RKO (cell line): ENCODE measurements at regions not wholly inside any gene's neighbourhood (a gene's known extent, or its start where the extent isn't known, plus 50 kb on each side); places are given as distances from the start of the nearest gene placed in this dataset.
"Not testable (repeated sequence)": the region's sequence is repeated elsewhere in the genome, so short reads cannot be mapped to it uniquely, and the experiment has no call there.

Experiments used
- DNase-seq: peaks from one replicate; pipeline ENCODE4 v3.0.0-alpha.2; 2016; ENCODE audit warnings: low spot score

GRCh38 chr20:63145156-63145555 is 70.8 kb downstream of the YTHDF1 start:
- DNase-seq, result peak; percentile 16

DNA sequence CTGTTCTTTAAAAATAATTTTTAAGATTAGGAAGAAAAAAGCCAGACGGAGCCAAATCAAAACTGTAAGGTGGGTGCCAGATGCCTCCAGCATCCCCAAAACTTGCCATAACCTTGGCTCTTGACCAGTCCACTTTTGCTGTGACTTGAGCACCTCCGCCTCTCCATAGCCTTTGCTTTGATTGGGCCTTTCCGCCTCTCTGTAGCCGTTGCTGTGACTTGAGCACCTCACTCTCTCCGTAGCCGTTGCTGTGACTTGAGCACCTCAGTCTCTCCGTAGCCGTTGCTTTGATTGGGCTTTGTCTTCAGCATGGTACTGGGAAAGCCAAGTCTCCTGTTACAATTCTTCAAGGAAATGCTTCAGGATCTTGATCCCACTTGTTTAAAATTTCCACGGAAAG is 73.0 kb downstream of the YTHDF1 start:
- no peak for DNase-seq

DNA sequence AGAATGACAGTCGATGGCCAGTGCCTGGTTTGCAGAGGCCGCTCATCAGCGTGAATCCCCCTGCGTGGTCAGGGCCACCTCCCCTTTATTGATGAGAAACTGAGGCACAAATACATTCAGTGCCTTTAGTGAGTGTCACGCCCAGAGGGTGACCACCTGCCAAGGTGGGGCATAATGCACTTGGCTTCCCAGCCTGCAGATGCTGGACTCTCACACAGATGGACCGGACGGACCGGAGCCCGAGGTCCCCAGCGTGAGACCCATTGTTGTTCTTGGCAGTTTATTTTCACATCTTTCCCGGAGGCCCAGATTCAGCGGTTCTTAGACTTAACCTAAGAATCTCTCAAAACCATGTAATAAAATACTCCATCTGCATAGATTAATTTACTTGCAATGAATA is 74.4 kb downstream of the YTHDF1 start:
- no peak for DNase-seq

DNA sequence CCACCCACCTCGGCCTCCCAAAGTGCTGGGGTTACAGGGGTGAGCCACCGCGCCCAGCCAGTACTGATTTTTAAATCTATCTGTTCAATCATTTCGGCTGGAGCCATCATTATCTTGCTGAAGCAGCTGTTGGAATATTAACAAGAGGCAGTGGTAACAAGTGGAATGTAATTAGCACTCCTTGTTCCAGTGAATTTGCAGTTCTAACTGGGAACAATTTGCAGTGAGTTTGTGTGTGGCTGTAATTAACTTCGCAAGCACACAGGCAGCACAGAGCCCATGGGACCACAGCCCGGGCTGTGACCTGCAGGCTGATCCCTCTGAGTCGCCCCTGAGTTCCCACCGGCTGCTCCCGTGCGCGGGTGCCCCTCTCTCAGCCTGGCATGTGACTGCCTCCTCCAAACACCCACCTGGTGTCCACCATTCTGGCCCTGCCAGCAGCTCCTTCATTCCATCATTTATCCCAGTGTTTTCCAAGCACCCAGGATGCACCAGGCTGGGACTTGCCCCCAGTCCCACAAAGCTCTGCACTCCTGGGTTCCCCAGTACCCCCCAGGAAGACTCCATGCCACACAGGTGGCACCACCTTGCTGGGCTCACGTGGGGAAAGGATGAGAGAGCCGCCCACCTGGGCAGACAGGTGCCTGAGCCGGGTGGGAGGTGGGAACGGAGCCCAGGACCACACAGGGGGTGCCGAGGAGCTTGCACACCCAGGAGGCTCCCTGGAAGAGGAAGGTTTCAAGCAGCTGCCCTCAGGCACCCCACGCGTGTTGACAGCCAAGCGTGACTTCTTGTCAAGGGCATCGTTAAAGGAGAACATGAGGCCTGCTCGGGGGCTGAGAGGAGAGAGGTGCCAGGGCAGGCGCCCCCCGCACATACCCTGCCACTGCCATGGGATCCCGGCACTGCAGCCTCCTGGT is 75.2 kb downstream of the YTHDF1 start:
- DNase-seq, result no peak

DNA sequence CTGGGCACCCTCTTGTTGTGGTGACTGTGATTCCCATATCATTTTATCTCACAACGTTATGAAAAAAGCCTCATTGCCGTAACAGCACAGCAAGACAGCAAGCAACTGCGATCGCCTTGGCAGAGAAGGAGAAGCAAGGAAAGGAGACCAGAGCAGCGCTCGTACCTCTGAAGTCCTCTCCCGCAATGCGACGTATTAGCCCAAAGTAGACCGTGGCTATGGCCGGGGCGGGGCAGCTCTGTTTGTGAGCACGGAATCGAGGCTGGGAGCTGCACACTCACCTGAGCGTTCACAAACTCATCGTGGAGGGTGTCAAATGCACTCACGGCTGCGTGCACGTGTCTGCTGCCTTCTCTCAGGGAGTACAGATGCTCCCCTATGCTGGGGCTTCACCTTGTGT is 76.1 kb downstream of the YTHDF1 start:
- DNase-seq, result no peak

DNA sequence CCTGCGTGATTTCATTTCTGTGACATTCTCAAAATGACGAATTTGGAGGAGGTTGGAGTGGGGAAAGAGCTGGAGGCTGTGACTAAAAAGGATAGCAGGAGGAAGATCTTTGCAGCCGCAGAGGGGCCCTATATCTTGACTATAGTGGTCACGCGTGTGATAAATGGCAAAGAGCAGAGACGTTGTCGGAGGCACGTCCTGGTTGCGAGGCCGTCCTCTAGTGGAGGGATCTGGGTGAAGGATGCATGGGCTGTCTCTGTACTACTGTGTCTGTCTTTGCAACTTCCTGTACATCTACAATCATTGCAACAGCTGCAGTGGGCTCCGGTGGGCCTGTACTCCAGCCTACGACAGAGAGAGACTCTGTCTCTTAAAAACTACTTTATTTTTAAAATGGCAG is 76.6 kb downstream of the YTHDF1 start:
- no peak for DNase-seq

- no peak for DNase-seq
Observed at GRCh38 chr20:63138855-63139341, 77.0 kb downstream of the YTHDF1 start.

- DNase-seq, result no peak
Observed at GRCh38 chr20:63137851-63138415, 78.0 kb downstream of the YTHDF1 start.

GRCh38 chr20:63136296-63136695 is 79.6 kb downstream of the YTHDF1 start:
- DNase-seq, result no peak

DNA sequence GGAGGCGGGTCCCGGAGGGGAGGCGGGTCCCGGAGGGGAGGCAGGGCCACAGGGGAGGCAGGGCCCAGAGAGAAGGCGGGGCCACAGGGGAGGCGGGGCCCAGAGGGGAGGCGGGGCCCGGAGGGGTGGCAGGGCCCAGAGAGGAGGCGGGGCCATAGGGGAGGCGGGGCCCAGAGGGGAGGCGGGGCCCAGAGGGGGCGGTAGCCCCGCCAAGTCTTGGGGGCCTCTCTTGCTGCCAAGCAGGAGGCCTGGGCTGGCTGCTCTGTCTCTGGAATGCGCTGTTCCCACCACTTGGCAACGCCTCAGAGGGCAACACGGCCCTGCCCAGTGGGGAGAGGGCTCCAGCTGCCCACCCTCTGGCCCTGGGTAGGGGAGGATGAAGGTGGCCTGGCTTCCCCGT is 80.5 kb downstream of the YTHDF1 start:
- no peak for DNase-seq

DNA sequence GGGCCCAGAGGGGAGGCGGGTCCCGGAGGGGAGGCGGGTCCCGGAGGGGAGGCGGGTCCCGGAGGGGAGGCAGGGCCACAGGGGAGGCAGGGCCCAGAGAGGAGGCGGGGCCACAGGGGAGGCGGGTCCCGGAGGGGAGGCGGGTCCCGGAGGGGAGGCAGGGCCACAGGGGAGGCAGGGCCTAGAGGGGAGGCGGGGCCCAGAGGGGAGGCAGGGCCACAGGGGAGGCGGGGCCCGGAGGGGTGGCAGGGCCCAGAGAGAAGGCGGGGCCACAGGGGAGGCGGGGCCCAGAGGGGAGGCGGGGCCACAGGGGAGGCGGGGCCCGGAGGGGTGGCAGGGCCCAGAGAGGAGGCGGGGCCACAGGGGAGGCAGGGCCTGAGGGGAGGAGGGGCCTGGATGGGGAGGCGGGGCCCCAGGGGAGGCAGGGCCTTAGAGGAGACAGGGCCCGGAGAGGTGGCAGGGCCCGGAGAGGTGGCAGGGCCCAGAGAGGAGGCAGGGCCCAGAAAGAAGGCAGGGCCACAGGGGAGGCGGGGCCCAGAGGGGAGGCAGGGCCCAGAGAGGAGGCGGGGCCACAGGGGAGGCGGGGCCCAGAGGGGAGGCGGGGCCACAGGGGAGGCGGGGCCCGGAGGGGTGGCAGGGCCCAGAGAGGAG is 81.1 kb downstream of the YTHDF1 start:
- DNase-seq, result not testable (repeated sequence)

DNA sequence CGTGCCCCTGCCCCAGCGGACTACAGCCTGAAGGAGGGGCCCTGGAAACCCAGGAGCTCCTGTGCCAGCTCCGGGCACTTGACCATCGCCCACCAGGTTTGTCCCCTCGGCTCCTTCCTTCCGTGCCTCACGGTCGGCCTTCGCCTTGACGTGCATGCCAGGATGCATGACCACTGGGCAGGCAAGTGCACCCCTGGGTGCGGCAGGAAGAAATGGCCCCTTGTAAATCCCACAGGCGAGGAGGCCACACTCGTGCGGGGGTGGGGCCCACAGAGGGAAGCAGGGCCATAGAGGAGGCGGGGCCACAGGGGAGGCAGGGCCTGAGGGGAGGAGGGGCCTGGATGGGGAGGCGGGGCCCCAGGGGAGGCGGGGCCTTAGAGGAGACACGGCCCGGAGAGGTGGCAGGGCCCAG is 81.7 kb downstream of the YTHDF1 start:
- DNase-seq, result no peak

DNA sequence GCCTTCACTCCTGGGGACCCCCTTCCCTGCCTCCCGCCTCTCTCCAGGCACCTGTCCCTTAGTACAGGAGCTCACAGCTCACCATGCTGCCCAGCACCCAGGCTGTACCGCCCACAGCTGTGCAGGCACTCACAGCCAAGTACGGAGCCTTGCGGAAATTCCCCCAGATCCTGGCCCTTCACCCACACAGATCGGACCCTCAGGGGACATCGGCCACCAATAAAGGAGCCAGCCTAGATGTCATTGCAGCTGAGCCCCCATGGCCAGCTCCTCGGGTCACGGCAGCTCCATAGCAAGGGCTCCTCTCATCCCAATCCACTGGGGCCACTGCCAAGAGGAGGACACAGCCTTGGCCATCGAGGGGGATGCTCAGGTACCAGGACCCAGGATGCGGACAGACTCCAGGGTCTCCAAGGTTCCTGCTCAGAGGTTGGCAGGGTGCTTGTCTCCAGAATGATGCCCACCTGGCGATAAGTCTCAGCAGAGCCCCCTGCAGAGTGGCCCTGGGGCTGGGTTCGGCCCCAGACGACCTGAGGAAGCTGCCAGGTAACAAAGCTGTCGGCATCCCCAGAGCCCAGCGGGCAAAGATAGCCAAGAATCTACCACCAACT is 82.3 kb downstream of the YTHDF1 start:
- no peak for DNase-seq

DNA sequence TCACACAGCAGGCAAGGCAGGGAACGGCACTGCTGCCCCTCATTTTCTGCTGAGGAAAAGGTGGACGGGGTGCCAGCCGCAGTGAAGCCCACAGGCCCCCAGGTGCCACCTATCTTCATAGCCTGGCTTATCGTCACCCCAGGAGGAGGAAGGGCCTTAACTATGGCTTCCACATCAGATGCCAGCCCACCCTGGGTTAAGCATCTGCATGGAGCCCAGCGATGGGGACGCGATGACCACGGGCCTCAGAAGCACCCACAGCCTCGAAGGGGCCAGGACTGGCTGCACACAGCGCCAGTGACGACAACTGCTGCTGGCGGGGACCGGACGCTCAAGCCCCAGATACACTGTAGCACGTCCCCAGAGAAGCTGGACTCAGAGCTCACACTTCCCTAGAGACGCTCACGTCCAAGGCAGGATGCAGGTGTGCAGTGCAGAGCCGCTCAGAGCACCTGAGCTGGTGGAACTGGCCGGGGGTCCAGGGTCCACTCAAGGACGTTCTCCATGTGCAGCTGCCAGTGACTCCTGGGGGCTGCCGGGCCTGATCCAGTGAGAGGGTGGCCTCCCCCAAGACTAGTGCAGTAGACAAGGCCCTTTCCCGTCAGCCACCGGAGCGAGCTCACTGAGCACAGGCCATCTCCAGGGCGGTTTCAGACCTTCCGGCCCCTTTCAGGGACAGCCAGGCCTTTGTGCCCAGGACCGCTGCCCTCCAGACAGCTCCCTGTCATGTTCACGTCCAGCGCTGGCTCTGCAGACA is 83.0 kb downstream of the YTHDF1 start:
- no peak for DNase-seq

GRCh38 chr20:63132131-63132714 is 83.7 kb downstream of the YTHDF1 start:
- DNase-seq, result no peak

DNA sequence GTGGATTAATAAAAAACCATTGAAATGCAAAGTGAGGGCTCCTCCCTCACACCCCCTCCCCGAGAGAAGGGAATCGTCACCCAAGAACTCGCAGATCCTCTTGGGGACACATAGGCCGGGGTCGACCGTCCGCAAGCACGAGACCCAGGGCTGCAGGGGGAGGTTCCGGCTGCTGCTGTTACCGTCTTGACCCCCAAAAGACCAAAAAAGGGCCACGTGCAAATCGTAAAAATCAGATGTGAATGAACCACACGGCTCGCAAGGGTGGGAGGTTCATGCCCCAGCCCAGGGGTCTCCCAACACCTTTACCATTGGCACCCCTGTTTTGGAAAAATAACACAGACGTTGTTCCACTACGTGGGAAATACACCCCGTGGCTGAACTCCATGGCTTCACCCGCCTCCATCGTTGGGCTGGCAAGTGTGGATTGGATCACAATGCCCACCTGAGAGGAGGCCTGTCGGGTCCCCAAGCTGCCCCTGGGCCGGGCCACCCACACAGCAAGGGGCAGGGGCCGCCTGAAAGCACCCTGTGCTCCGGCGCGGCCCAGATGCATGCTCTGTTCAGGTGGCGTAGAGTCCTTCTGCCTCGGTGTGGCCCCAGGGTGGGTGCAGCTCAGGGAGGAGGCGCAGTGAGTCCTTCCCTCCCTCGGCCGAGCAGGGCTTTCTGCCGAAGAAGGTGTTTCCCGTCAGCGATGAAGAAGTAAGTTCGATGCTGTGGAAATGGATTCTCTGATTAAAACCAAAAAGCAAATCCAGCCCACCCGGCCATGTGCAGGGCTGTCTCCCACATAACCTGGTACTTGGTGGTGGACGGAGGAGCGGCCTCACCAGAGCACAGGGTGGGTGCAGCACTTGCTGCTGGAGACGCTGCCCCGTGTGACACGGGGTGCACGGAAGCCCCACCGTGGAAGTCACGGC is 85.0 kb downstream of the YTHDF1 start:
- DNase-seq, result no peak

GRCh38 chr20:63129991-63130657 is 85.8 kb downstream of the YTHDF1 start:
- no peak for DNase-seq

DNA sequence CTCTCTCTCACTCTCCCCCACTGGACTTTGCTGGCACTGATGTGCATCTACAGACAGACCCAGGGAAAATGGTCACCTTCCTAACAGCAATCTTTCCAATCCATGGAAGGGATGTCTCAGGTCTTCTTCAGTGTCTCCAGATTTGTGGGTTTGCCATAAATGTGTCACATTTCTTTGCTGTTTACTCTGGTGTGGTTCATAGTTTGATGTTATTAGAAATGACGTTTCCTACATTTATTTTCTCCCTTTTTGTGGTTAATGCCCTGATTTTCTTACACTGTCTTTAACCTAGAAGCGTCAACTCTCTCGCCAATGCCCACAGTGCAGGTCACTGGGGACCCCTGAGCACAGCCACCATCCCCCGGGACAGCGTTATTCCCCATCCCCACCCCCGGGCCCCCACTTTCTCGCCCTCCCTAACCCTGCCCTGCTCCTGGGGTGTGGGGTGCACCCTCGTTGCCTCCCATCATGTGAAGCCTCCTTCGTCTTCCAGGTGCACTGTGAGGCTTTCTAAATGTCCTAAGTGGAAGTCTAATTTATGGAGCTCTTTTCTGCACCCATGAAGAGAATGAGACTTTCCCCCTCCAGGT is 86.5 kb downstream of the YTHDF1 start:
- DNase-seq, result no peak

GRCh38 chr20:63128956-63129355 is 87.0 kb downstream of the YTHDF1 start:
- DNase-seq, result no peak
